Central memory CD8-positive, alpha-beta T cell (primary cell): ENCODE measurements at regions not wholly inside any gene's neighbourhood (a gene's known extent, or its start where the extent isn't known, plus 50 kb on each side); places are given as distances from the start of the nearest gene placed in this dataset.

Source experiments
- ATAC-seq: fragments of 150-1000 bp; cut with Tn5 transposase; replicated peaks from 2 replicates; pipeline ENCODE4 v1.10.0; 2022; ENCODE audit warnings: mild to moderate bottlenecking, moderate FRiP score, moderate number of reproducible peaks; ENCODE audit not compliant: poor library complexity, severe bottlenecking; ENCODE audit errors: extremely low read depth
- DNase-seq, 2 donors: peaks; one replicate each; pipeline ENCODE4 v3.0.0; 2021; ENCODE audit warnings: low spot score in 2 of 2
- H3K27ac Mint-ChIP-seq: one replicate; pipeline ENCODE4 v1.8.0; 2022; ENCODE audit warnings: low read depth, mild to moderate bottlenecking, moderate library complexity, mixed read lengths
- H3K27me3 Mint-ChIP-seq: one replicate; pipeline ENCODE4 v1.8.0; 2022; ENCODE audit warnings: mixed read lengths
- H3K36me3 Mint-ChIP-seq: one replicate; pipeline ENCODE4 v1.8.0; 2022; ENCODE audit warnings: mild to moderate bottlenecking, moderate library complexity, mixed read lengths; ENCODE audit not compliant: insufficient read depth
- H3K4me1 Mint-ChIP-seq: one replicate; pipeline ENCODE4 v1.8.0; 2022; ENCODE audit warnings: mixed read lengths
- H3K4me3 Mint-ChIP-seq: one replicate; pipeline ENCODE4 v1.8.0; 2022; ENCODE audit warnings: mild to moderate bottlenecking, moderate library complexity, mixed read lengths
- H3K9me3 Mint-ChIP-seq: one replicate; pipeline ENCODE4 v1.8.0; 2022; ENCODE audit warnings: mixed read lengths

GRCh38 chr3:5644773-5645670 is 457.5 kb downstream of the EDEM1 start:
- ATAC-seq: no peak

DNA sequence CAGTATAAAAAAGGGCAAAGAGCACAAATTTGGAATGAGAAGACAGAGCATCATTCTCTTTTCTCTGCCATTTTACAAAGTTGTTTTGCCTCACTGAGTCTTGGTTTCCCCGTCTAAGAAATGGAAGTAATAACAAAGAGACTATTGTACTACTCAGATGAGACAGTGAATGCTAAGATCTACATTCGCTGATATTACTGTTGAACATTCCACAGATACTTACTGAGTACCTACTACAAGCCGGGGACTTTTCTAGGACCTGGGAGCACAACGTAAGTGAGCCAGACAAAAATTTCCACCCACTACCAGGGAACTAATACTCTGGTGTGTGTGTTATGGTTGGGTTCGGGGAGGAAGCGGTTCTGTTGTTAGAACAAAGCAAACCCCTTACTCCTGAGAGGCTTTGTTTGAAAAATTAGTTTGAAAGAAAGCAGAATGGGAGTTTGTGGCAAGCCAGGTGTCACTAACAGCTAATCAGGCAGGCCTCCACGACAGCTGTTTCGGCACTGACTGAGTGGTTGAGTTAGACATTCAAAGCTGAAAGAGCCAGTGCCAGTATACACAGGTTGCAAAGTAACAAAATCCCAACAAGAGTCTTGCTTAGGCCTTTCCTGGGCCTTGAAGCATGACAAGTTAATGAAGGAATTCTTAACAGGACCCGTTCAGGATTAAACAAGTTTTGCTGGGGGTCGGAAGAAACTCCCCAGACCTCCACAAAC is 458.3 kb downstream of the EDEM1 start:
- Mint-ChIP-seq H3K9me3 (peaks cover 27% of the 10 kb centered on the region), H3K4me1 (no peaks in the 10 kb centered on the region), H3K36me3 (no peaks in the 10 kb centered on the region), H3K27me3 (no peaks in the 10 kb centered on the region), H3K4me3 (no peak overlapping the region), H3K27ac (no peak overlapping the region)
- DNase-seq (no peak), ATAC-seq (no peak)

More at GRCh38 chr3:5644773-5645670, 457.5 kb downstream of the EDEM1 start:
- no peaks in the 10 kb centered on the region for H3K27me3 Mint-ChIP-seq
- DNase-seq: no peak
- no peaks in the 10 kb centered on the region for H3K4me1 Mint-ChIP-seq
- H3K4me3 Mint-ChIP-seq: no peak overlapping the region
- H3K9me3 Mint-ChIP-seq: peaks cover 35% of the 10 kb centered on the region
- H3K27ac Mint-ChIP-seq: no peak overlapping the region
- no peaks in the 10 kb centered on the region for H3K36me3 Mint-ChIP-seq

DNA sequence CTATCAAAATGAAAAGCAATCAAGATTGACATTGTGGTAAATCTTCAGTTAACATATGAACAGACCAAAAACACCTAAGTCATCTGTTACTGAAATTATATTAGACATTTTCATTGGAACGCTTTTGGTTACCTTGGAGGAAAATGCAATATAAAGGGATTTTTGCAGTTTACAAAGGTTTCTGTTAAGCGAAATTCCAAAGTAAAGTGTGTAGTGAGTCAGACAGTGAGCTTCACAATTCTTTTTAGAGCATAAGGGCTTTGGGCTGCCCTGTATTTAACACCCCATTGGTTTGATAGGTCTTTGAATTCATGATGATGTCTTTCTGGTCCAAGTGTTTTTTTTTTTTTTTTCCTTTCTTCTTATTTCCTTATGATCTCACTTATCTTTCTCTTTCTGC is 462.8 kb downstream of the EDEM1 start:
- Mint-ChIP-seq H3K9me3 (peaks cover 20% of the 10 kb centered on the region), H3K27me3 (no peaks in the 10 kb centered on the region), H3K4me1 (no peaks in the 10 kb centered on the region), H3K27ac (no peak overlapping the region), H3K36me3 (no peaks in the 10 kb centered on the region), H3K4me3 (no peak overlapping the region)
- DNase-seq (no peak), ATAC-seq (no peak)

GRCh38 chr3:5651351-5651750 is 463.8 kb downstream of the EDEM1 start:
- no peak overlapping the region for H3K4me3 Mint-ChIP-seq
- no peaks in the 10 kb centered on the region for H3K4me1 Mint-ChIP-seq
- no peaks in the 10 kb centered on the region for H3K36me3 Mint-ChIP-seq
- no peaks in the 10 kb centered on the region for H3K27me3 Mint-ChIP-seq
- H3K27ac Mint-ChIP-seq: no peak overlapping the region
- no peak for DNase-seq
- ATAC-seq: no peak
- H3K9me3 Mint-ChIP-seq: peaks cover 22% of the 10 kb centered on the region

DNA sequence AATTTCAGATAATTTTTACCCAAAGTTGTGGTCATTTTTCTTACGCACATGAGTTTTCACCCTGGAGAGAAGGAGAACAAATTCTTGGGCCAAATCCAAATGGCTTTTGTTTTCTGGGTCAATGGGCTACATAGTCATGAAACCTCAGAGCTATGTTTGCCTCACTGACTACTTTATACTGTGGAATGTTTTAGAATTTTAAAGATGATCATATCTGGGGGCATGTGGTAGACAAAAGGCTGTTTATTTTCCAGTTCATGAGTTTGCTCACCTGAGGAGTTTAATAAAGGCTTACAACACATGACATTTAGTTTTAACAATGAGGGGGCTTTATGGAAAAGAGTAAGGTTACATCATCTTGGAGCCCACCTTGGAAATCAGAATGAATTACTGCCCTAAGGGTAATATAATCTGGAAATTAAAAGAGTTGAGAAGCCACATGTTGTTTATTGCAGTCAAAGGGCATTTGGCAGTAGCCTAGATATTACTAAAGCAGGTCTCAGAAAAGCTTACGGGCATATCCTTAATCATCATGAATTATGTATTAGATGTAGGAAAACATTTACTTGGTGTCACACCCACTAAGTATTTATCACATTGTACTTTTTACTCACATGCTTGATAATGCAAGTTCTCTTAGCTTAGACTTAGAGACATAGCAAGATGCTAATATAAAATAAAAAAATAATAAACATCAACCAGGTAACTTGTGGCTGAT is 466.1 kb downstream of the EDEM1 start:
- Mint-ChIP-seq H3K27me3 (no peaks in the 10 kb centered on the region), H3K27ac (no peak overlapping the region)

DNA sequence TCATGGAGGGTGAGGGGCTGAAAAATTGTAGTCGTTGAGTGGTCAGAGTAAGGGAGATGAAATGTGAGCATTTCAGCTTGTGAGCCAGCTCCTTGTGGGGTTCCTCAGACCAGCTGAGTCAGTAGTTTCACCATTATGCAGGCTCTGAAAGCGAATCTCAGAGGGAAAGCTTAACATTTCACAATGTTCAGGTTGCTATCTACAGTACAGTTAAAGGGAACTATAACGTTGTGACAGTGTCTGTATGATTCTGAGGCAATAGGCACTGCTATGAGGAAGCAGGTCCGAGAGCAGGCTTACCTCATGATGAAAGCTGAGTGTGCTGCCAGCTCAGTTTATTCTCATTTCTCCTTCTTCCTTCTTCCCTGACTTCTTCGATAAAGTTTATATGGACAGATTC is 469.6 kb downstream of the EDEM1 start:
- ATAC-seq (no peak), DNase-seq (no peak)
- H3K4me1 Mint-ChIP-seq: no peaks in the 10 kb centered on the region
- peaks cover 32% of the 10 kb centered on the region for H3K9me3 Mint-ChIP-seq
- H3K4me3 Mint-ChIP-seq: no peak overlapping the region
- no peaks in the 10 kb centered on the region for H3K27me3 Mint-ChIP-seq
- H3K27ac Mint-ChIP-seq: no peak overlapping the region
- no peaks in the 10 kb centered on the region for H3K36me3 Mint-ChIP-seq

More for the DNA sequence above, 466.1 kb downstream of the EDEM1 start:
- Mint-ChIP-seq H3K4me3 (no peak overlapping the region), H3K36me3 (no peaks in the 10 kb centered on the region), H3K9me3 (peaks cover 34% of the 10 kb centered on the region), H3K4me1 (no peaks in the 10 kb centered on the region)
- no peak for DNase-seq
- ATAC-seq: no peak

DNA sequence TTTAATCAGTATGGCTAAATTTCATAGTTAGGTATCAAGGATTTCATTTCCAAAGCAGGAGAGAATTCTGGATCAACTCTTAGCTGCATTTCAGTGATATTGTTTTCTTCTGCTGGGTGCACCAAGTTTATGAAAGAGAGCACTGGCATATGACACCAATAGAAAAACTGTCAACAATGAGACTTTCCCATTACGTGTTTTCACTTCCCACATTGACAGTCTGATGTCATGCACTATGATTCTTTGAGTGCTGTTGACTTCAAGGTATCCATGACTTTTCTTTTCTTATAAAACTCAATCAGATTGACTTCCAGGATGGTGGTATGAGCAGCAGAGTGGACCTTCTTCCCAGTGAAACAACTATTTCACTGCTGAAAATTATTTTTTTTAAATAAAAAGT is 476.1 kb downstream of the EDEM1 start:
- Mint-ChIP-seq H3K9me3 (peaks cover 27% of the 10 kb centered on the region), H3K4me1 (no peaks in the 10 kb centered on the region), H3K27ac (no peak overlapping the region), H3K36me3 (no peaks in the 10 kb centered on the region), H3K27me3 (no peaks in the 10 kb centered on the region), H3K4me3 (no peak overlapping the region)
- ATAC-seq (no peak), DNase-seq (no peak)

GRCh38 chr3:5666455-5666854 is 478.9 kb downstream of the EDEM1 start:
- Mint-ChIP-seq H3K36me3 (no peaks in the 10 kb centered on the region), H3K27ac (no peak overlapping the region), H3K4me1 (no peaks in the 10 kb centered on the region), H3K9me3 (peaks cover 20% of the 10 kb centered on the region), H3K27me3 (no peaks in the 10 kb centered on the region), H3K4me3 (no peak overlapping the region)
- DNase-seq: no peak
- no peak for ATAC-seq

GRCh38 chr3:5673521-5673920 is 486.0 kb downstream of the EDEM1 start:
- H3K9me3 Mint-ChIP-seq: peaks cover 17% of the 10 kb centered on the region
- H3K4me1 Mint-ChIP-seq: no peaks in the 10 kb centered on the region
- H3K27ac Mint-ChIP-seq: no peak overlapping the region
- H3K27me3 Mint-ChIP-seq: no peaks in the 10 kb centered on the region
- no peak for DNase-seq
- no peak overlapping the region for H3K4me3 Mint-ChIP-seq
- no peak for ATAC-seq
- no peaks in the 10 kb centered on the region for H3K36me3 Mint-ChIP-seq

DNA sequence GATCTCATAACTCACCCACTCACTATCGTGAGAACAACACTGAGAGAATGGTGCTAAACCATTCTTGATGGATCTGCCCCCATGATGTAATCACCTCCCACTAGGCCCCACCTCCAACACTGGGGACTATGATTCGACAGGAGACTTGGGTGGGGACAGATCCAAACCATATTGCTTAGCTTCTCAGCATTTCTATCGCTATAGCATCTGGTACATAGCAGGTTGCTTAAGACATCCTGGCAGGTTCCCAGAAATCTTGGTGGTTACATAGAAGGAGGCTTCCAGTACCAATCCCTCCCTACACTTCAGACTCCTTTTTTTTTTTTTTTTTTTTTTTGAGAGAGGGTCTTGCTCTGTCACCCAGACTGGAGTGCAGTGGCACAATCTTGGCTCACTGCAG is 487.8 kb downstream of the EDEM1 start:
- H3K9me3 Mint-ChIP-seq: peaks cover 17% of the 10 kb centered on the region
- no peaks in the 10 kb centered on the region for H3K36me3 Mint-ChIP-seq
- no peak for DNase-seq
- H3K4me1 Mint-ChIP-seq: no peaks in the 10 kb centered on the region
- no peaks in the 10 kb centered on the region for H3K27me3 Mint-ChIP-seq
- H3K27ac Mint-ChIP-seq: no peak overlapping the region
- no peak overlapping the region for H3K4me3 Mint-ChIP-seq
- ATAC-seq: no peak

DNA sequence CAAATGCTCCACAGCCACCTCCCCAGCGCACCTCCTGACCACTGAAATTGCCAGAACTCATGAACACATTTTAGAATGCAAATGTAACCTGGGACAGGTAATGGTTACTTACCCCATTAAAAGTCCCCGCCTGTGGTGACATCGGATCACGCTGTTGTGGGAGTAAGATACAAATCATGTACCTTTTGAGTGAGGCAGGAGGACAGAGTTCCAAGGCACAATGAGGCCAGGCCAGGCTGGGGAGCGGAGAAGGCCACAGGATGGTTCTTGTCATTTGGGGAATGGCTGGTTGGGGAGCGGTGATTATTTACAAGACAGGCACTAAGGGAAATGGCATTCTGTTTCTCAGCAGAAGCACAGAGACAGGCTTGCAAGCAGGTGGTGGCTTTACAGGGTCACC is 490.0 kb downstream of the EDEM1 start:
- Mint-ChIP-seq H3K4me1 (no peaks in the 10 kb centered on the region), H3K27me3 (no peaks in the 10 kb centered on the region), H3K27ac (no peak overlapping the region), H3K4me3 (no peak overlapping the region), H3K36me3 (no peaks in the 10 kb centered on the region), H3K9me3 (peaks cover 25% of the 10 kb centered on the region)
- ATAC-seq: no peak
- no peak for DNase-seq

DNA sequence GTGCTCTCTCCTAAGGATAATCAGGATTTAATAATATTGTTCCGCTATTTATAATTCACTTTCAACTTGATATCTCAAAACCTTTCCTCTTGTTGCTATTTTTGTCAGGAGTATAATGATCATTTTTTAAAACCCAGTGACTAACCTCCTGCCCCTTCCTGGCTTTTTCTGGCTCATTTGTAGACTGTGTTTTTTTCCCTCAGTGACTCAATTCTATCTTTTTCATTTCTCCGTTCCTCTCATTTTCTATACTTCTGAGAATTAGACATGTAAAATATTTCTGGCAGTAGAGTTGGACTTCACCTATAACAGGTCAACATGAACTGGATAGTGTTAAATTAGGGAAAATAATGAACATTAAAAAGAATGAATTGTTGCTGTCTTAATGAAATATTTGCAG is 490.7 kb downstream of the EDEM1 start:
- H3K4me1 Mint-ChIP-seq: no peaks in the 10 kb centered on the region
- no peak overlapping the region for H3K27ac Mint-ChIP-seq
- no peaks in the 10 kb centered on the region for H3K36me3 Mint-ChIP-seq
- H3K27me3 Mint-ChIP-seq: no peaks in the 10 kb centered on the region
- no peak overlapping the region for H3K4me3 Mint-ChIP-seq
- ATAC-seq (no peak), DNase-seq (no peak)
- H3K9me3 Mint-ChIP-seq: peaks cover 25% of the 10 kb centered on the region
